ENCODE measurements at regions not wholly inside any gene's neighbourhood (a gene's known extent, or its start where the extent isn't known, plus 50 kb on each side); places are given as distances from the start of the nearest gene placed in this dataset.

DNA sequence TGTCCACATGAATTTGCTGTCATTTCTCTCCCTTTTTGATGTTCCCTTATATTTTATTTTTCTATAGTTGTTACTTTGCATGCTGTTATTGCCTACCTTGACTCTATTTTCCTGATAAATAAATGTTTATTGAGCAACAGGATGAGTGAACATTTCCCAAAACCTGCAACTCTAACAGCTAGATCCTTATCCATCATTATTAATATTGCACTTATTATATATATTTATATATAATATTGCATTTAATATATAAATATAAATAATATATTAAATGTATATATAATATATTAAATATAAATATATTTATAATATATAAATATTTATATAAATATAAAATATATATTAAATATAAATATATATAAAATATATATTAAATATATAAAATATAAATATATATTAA lies 436.1 kb upstream of the MMADHC start:
- in situ Hi-C loops (cut with MboI; ENCODE audit: low sequenced_read_pairs, unreplicated experiment) = no loop called here
- TF ChIP-seq, protein P1, sequence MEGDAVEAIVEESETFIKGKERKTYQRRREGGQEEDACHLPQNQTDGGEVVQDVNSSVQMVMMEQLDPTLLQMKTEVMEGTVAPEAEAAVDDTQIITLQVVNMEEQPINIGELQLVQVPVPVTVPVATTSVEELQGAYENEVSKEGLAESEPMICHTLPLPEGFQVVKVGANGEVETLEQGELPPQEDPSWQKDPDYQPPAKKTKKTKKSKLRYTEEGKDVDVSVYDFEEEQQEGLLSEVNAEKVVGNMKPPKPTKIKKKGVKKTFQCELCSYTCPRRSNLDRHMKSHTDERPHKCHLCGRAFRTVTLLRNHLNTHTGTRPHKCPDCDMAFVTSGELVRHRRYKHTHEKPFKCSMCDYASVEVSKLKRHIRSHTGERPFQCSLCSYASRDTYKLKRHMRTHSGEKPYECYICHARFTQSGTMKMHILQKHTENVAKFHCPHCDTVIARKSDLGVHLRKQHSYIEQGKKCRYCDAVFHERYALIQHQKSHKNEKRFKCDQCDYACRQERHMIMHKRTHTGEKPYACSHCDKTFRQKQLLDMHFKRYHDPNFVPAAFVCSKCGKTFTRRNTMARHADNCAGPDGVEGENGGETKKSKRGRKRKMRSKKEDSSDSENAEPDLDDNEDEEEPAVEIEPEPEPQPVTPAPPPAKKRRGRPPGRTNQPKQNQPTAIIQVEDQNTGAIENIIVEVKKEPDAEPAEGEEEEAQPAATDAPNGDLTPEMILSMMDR (IDR thresholded peaks at IDR 0.05; ENCODE audit: borderline replicate concordance, control extremely low read depth, extremely low read depth, insufficient read depth, missing control alignments) = no peak
- no peak for DNase-seq (ENCODE audit: low spot score)

DNA sequence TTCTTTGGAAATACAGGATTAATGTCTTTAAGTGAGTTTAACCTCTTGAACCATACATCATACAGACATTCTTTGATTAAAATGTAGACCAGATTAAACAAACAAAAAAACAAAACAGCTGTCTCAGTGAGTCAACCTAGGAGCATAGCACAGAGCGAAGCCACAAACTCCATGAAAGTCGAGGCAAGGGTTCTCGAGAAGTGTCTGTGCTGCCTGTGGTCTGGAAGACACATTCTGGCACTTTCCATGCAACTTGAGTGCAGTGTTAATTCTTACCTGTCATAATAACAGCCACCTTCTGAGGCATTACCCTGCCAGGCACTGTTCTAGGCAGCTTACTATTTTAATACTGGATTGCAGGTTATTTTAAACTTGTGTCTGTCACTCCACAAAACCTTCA lies 435.5 kb upstream of the MMADHC start:
- in situ Hi-C loops (cut with MboI; ENCODE audit: low sequenced_read_pairs, unreplicated experiment) = no loop called here
- no peak for DNase-seq (ENCODE audit: low spot score)
- TF ChIP-seq, protein P1 (IDR thresholded peaks at IDR 0.05; ENCODE audit: borderline replicate concordance, control extremely low read depth, extremely low read depth, insufficient read depth, missing control alignments) = no peak

DNA sequence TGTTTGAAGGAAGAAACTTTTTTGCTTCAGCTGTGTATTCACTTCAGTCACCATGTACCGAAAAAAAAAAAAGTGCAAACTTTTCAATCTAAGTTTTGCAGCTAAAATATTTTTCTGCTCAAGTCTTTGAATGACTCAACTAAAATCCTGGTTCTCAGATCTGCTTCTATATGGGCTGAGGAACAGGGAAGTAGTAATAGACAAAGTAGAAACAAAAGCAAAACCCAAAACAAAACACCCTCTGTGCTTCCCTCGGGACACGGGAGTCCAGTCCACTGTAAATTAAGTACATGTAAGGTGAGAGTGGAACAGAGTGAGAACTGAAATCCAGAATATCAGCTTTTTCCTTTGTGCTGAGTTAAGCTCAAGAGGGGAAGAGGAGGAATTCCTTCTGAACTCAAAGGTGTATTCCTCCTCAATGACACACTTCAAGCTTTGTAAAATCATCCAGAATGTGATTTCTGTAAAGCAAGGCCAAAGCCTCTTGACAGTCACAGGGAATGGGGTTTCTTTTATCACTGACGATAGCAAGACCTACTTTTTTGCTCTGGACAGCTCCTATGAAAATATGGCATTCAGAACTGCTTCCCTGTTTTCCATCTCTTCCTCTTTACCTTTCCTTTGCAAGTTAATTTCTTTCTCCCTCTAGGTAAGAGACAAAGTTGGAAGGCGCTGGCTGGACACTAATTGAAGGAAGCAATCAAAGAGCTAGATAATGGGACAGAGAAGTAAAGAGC lies 433.5 kb upstream of the MMADHC start:
- in situ Hi-C loops (cut with MboI; ENCODE audit: low sequenced_read_pairs, unreplicated experiment) = no loop called here
- TF ChIP-seq, protein P1 (IDR thresholded peaks at IDR 0.05; ENCODE audit: borderline replicate concordance, control extremely low read depth, extremely low read depth, insufficient read depth, missing control alignments) = no peak
- DNase-seq (ENCODE audit: low spot score) = no peak

DNA sequence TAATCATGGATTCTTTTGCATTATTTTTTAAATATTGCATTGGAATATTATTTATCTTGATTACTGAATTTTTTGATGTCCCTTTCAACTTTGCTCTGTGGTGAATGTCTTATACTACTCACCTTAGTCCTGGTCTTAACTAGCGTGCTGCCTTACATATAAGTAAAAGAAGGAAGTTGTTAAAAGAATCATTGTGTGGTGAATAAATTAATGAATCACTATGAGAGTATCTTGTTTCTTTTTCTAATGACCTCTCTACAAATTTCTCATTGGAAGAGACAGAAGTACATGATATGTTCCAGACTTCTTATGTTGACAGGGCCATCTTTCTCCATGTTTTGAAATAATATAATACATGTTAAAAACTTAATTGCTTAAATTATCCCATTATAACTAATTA lies 432.6 kb upstream of the MMADHC start:
- in situ Hi-C loops (cut with MboI; ENCODE audit: low sequenced_read_pairs, unreplicated experiment) = no loop called here
- TF ChIP-seq, protein P1 (IDR thresholded peaks at IDR 0.05; ENCODE audit: borderline replicate concordance, control extremely low read depth, extremely low read depth, insufficient read depth, missing control alignments) = no peak
- DNase-seq (ENCODE audit: low spot score) = no peak

DNA sequence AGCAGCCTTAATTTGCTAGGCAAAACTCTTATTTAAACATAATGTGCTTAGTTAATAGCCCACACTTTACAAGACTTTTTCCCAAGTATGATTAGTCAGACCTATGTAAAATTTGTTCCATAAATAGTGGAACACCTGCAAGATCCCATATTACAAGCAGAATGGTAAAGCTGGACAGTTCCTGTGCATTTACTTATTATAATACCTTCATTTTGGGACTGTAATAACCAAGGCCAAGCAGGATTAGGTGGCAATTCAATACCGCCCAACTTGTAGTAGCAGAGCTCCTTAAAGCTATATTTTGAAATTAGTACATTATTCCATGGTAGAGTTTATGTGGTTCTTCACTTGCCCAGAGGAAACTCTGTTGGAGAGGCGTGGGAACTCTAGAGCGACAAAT lies 431.5 kb upstream of the MMADHC start:
- in situ Hi-C loops (cut with MboI; ENCODE audit: low sequenced_read_pairs, unreplicated experiment) = no loop called here
- no peak for DNase-seq (ENCODE audit: low spot score)
- TF ChIP-seq, protein P1 (IDR thresholded peaks at IDR 0.05; ENCODE audit: borderline replicate concordance, control extremely low read depth, extremely low read depth, insufficient read depth, missing control alignments) = no peak

DNA sequence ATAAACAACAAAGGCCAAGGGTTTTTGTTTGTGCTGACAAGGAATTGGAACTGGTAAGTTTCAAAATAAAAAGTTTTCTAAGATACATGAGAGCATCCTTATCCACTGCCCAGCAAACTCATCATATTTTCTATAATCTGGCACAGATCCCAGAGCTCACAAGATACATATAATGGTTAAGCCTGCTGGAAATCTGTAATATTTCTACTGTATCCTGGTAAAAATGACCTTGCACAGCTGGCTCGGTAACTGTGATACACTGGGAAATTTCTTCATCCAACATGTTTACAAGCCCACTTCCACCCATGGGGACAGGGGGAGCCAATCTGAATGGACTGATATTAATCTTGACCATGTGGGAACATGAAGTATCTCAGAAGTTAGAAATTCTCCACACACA lies 425.4 kb upstream of the MMADHC start:
- TF ChIP-seq, protein P1 (IDR thresholded peaks at IDR 0.05; ENCODE audit: borderline replicate concordance, control extremely low read depth, extremely low read depth, insufficient read depth, missing control alignments) = no peak
- in situ Hi-C loops (cut with MboI; ENCODE audit: low sequenced_read_pairs, unreplicated experiment) = no loop called here
- no peak for DNase-seq (ENCODE audit: low spot score)
